Right lobe of liver (tissue), 6 donors: ENCODE measurements at regions not wholly inside any gene's neighbourhood (a gene's known extent, or its start where the extent isn't known, plus 50 kb on each side); places are given as distances from the start of the nearest gene placed in this dataset.

Experiments
- ATAC-seq, 4 donors: fragments of 200-7000 bp; cut with Tn5 transposase; one replicate each; pipeline ENCODE4 v1.9.1; 2020; ENCODE audit warnings: mild to moderate bottlenecking in 4 of 4, moderate library complexity in 4 of 4
- DNase-seq, 3 donors: peaks; one replicate each; pipeline ENCODE4 v3.0.0-alpha.2; 2020
- H3K27ac ChIP-seq, 3 donors: fragments of 200-600 bp; one replicate each; pipeline ENCODE4 v1.8.0; 2022
- H3K27me3 ChIP-seq, 2 donors: fragments of 200-600 bp; one replicate each; pipeline ENCODE4 v1.8.0; 2022
- H3K36me3 ChIP-seq, 4 donors: fragments of 200-600 bp; sonication (generic) in 1 of 4; one replicate each; pipeline versions ENCODE4 v1.5.1 to v1.8.0; 2017 to 2022; ENCODE audit warnings: control low read depth in 1 of 4
- H3K4me1 ChIP-seq, 4 donors: fragments of 200-600 bp; sonication (generic) in 1 of 4; one replicate each; pipeline versions ENCODE4 v1.5.1 to v1.8.0; 2017 to 2022; ENCODE audit warnings: control low read depth in 1 of 4
- H3K4me3 ChIP-seq, 3 donors: fragments of 200-600 bp; one replicate each; pipeline ENCODE4 v1.8.0; 2022
- H3K9me3 ChIP-seq, 4 donors: fragments of 200-600 bp; sonication (generic) in 1 of 4; one replicate each; pipeline versions ENCODE4 v1.5.1 to v1.8.0; 2017 to 2022; ENCODE audit warnings: control low read depth in 1 of 4
- POLR2A ChIP-seq: fragments of 450-650 bp; IDR thresholded peaks from one replicate; pipeline ENCODE4 v1.6.1; 2017; ENCODE audit warnings: antibody characterized with exemption, mild to moderate bottlenecking
- WGBS: methylation state at CpG from one replicate; pipeline ENCODE4 v1.1.6; 2018; ENCODE audit warnings: low coverage, low lambda C conversion rate; ENCODE audit not compliant: insufficient coverage; ENCODE audit errors: missing lambda C conversion rate; 5-methylcytosine and 5-hydroxymethylcytosine counted together
- intact Hi-C, 2 donors: fragments of 100-400 bp; cut with DNase I; formaldehyde crosslinking; loops; one replicate each; pipeline versions ENCODE4 v1.11.2 to v1.14.1; 2022
- TF ChIP-seq, protein P1 (sequence below), 4 donors: fragments of 200-600 bp in 3 of 4; fragments of 450-650 bp in 1 of 4; IDR thresholded peaks; one replicate each; pipeline versions ENCODE4 v1.5.1 to v1.8.0; 2016 to 2022; ENCODE audit warnings: antibody characterized with exemption in 4 of 4, mild to moderate bottlenecking in 2 of 4
- donor health status: DM: no; HTN: yes; CAD: no.
- donor health status: DM: no; HTN: no; CAD: no.
- donor health status: DM: no; HTN: no; CAD: no.
- donor health status: DM: no; HTN: yes; CAD: no.
- donor health status: DM: no; HTN: yes; CAD: no.

DNA sequence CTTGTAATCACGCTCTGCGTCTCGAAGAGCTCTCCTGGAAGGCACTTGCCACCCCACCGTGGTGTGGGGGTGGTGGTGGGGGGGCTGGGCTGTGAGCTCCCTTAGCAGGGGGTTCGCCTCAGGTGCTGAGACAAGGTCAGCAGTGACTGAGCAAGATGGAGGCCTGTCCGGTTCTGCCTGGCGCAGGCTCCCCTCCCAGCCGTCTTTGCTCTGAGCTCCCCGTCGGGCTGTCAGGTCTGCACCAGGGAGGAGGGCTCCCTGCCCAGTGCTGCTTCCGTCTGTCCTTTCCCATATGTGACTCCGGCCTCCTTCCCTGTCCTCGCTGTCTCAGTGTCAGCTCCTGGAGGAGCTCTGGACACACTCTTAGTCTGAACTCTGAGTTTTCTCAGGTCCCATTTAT lies 80.0 kb downstream of the PLXNA1 start:
- DNase-seq (peak in 2 of 3 donors; percentile 26 to 34), ATAC-seq (peak in 1 of 4 donors; percentile 24)
- Histone ChIP-seq H3K4me1 (no peaks in the 10 kb centered on the region), H3K36me3 (no peaks in the 10 kb centered on the region), H3K4me3 (no peak overlapping the region), H3K27me3 (no peaks in the 10 kb centered on the region), H3K27ac (no peak overlapping the region), H3K9me3 (no peaks in the 10 kb centered on the region)
- 63% methylated on average over 4 of the region's 13 CpGs for WGBS
- intact Hi-C loops: no loop called here
- TF ChIP-seq POLR2A: no peak
- TF ChIP-seq, protein P1, sequence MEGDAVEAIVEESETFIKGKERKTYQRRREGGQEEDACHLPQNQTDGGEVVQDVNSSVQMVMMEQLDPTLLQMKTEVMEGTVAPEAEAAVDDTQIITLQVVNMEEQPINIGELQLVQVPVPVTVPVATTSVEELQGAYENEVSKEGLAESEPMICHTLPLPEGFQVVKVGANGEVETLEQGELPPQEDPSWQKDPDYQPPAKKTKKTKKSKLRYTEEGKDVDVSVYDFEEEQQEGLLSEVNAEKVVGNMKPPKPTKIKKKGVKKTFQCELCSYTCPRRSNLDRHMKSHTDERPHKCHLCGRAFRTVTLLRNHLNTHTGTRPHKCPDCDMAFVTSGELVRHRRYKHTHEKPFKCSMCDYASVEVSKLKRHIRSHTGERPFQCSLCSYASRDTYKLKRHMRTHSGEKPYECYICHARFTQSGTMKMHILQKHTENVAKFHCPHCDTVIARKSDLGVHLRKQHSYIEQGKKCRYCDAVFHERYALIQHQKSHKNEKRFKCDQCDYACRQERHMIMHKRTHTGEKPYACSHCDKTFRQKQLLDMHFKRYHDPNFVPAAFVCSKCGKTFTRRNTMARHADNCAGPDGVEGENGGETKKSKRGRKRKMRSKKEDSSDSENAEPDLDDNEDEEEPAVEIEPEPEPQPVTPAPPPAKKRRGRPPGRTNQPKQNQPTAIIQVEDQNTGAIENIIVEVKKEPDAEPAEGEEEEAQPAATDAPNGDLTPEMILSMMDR (IDR thresholded peaks at IDR 0.05): no peak

DNA sequence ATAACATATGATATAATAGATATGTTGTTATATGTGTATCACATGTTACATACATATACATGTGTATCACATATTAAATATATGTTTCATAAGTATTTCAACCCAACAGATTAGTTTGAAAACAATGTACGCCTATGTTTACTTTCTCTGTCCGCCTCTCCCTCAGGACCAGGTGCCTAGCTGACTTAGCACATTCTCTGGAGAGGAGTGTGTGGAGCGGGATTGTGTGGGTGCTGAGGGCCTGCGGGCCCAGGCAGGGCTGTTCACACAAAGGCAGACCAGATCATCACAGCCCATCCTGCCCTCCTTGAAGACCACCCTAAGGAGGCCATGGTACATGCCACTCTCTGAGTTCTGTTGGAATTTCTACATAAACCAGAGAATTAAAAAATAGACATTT lies 81.0 kb downstream of the PLXNA1 start:
- ATAC-seq (no peak), DNase-seq (peak in 2 of 3 donors; percentile 18 to 21)
- TF ChIP-seq, protein P1 (IDR thresholded peaks at IDR 0.05): no peak
- TF ChIP-seq POLR2A: no peak
- H3K27me3 ChIP-seq: no peaks in the 10 kb centered on the region
- no peaks in the 10 kb centered on the region for H3K36me3 ChIP-seq
- intact Hi-C loops: no loop called here
- WGBS: 72% methylated on average over 4 of the region's 4 CpGs
- no peak overlapping the region for H3K27ac ChIP-seq
- H3K4me3 ChIP-seq: no peak overlapping the region
- no peaks in the 10 kb centered on the region for H3K4me1 ChIP-seq
- H3K9me3 ChIP-seq: no peaks in the 10 kb centered on the region

DNA sequence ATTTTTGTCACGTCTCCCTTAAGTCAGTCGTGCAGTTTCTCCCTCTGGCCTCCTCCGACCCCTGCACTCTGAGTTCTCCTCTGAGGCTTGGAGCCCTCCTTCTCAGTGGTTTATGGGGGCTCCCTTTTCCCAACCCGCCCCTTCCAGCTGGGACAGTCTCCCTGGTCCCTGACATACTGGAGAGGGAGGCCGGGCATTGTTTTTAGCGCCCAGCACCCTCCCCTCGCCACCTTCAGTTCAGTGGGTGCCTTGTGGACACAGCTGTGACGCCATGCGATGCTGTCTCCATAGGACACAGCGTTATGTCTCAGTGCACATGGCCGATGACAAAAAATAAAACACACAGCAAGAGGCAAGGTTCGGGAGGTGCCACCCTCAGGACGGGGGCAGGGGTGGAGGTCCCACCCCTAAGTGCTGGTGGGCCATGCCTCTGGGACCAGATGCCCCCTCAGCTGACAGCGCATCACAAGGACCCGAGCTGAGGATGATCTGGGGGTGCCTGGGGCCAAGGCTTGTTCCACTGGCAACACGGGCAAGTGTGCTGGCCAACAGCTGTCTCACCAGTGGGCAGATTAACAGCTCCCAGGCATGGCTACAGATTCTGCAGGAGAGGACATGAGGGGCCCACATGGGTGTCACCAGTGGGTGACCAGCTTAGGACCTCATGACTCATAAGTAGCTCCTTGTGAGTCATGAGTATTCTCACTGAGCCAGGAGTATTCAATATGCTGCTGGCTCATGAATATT lies 81.6 kb downstream of the PLXNA1 start:
- Histone ChIP-seq H3K9me3 (no peaks in the 10 kb centered on the region), H3K27me3 (no peaks in the 10 kb centered on the region), H3K27ac (no peak overlapping the region), H3K36me3 (no peaks in the 10 kb centered on the region), H3K4me3 (no peak overlapping the region), H3K4me1 (no peaks in the 10 kb centered on the region)
- ATAC-seq (no peak), DNase-seq (peak in 2 of 3 donors; percentile 34 to 42)
- no peak for TF ChIP-seq POLR2A
- TF ChIP-seq, protein P1 (IDR thresholded peaks at IDR 0.05): no peak
- WGBS: 60% methylated on average over 12 of the region's 16 CpGs
- intact Hi-C loops: no loop called here

DNA sequence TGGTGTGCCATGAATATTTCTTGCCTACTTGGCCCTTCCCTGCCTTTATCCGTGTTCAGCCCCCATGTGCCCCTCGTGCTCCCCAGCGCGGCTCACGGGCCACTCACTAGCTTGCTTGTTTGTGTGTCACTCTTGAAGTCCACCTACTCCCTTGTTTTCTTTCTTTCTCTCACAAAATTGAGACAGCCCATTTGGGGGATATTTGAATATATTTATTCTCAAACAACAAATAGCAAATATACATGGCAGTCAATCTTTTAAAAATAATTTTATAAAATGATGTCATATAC lies 82.2 kb downstream of the PLXNA1 start:
- Histone ChIP-seq H3K4me3 (no peak overlapping the region), H3K9me3 (no peaks in the 10 kb centered on the region), H3K4me1 (no peaks in the 10 kb centered on the region), H3K27ac (no peak overlapping the region), H3K36me3 (no peaks in the 10 kb centered on the region), H3K27me3 (no peaks in the 10 kb centered on the region)
- DNase-seq (peak in 2 of 3 donors; percentile 20 to 27), ATAC-seq (no peak)
- intact Hi-C loops: no loop called here
- 63% methylated on average over 5 of the region's 5 CpGs for WGBS
- TF ChIP-seq, protein P1 (IDR thresholded peaks at IDR 0.05): no peak
- no peak for TF ChIP-seq POLR2A
